Brain microvascular endothelial cell (primary cell): ENCODE measurements at regions not wholly inside any gene's neighbourhood (a gene's known extent, or its start where the extent isn't known, plus 50 kb on each side); places are given as distances from the start of the nearest gene placed in this dataset.

Experiments used
- DNase-seq: peaks from one replicate; pipeline ENCODE4 v3.0.0-alpha.2; 2020
- H3K27ac ChIP-seq: fragments of 250-450 bp; sonication (Bioruptor Pico); 2 replicates; pipeline ENCODE4 v1.5.1; 2020; ENCODE audit warnings: mild to moderate bottlenecking, moderate library complexity
- H3K27me3 ChIP-seq: fragments of 250-450 bp; sonication (Bioruptor Pico); replicated peaks from 2 replicates; pipeline ENCODE4 v1.5.1; 2020; ENCODE audit warnings: mild to moderate bottlenecking
- H3K36me3 ChIP-seq: fragments of 250-450 bp; sonication (Bioruptor Pico); replicated peaks from 2 replicates; pipeline ENCODE4 v1.5.1; 2020; ENCODE audit warnings: mild to moderate bottlenecking
- H3K4me3 ChIP-seq: 2 replicates; pipeline ENCODE4 v1.5.1; 2011; ENCODE audit warnings: low read depth, mild to moderate bottlenecking, control low read depth, low read length, moderate library complexity
- CTCF ChIP-seq: IDR thresholded peaks from 2 replicates; pipeline ENCODE4 v1.5.1; 2011; ENCODE audit warnings: low read depth, mild to moderate bottlenecking, moderate library complexity, low read length, control low read depth, inconsistent platforms; ENCODE audit errors: missing control alignments
- in situ Hi-C: cut with HindIII; loops from 2 replicates; pipeline ENCODE4 v1.10.0; 2017; ENCODE audit warnings: low sequenced_read_pairs, low pct_ligation_motif_present

GRCh38 chr10:130394832-130395231, 258.6 kb downstream of the GLRX3 start:
- H3K27ac ChIP-seq = no peak overlapping the region
- H3K36me3 ChIP-seq = no peaks in the 10 kb centered on the region
- H3K4me3 ChIP-seq = no peak overlapping the region
- no peak for TF ChIP-seq CTCF
- in situ Hi-C loops = no loop called here
- DNase-seq = no peak
- no peaks in the 10 kb centered on the region for H3K27me3 ChIP-seq

- H3K27ac ChIP-seq = no peak overlapping the region
- no peak overlapping the region for H3K4me3 ChIP-seq
- H3K36me3 ChIP-seq = no peaks in the 10 kb centered on the region
- no peak for DNase-seq
- TF ChIP-seq CTCF = no peak
- in situ Hi-C loops = no loop called here
- no peaks in the 10 kb centered on the region for H3K27me3 ChIP-seq
Observed at GRCh38 chr10:130395248-130395936, 259.2 kb downstream of the GLRX3 start.

GRCh38 chr10:130396044-130396443, 259.9 kb downstream of the GLRX3 start:
- in situ Hi-C loops = no loop called here
- no peak for DNase-seq
- Histone ChIP-seq H3K27ac (no peak overlapping the region), H3K4me3 (no peak overlapping the region), H3K36me3 (no peaks in the 10 kb centered on the region), H3K27me3 (no peaks in the 10 kb centered on the region)
- no peak for TF ChIP-seq CTCF

- TF ChIP-seq CTCF = no peak
- H3K27me3 ChIP-seq = no peaks in the 10 kb centered on the region
- H3K4me3 ChIP-seq = no peak overlapping the region
- in situ Hi-C loops = no loop called here
- H3K27ac ChIP-seq = no peak overlapping the region
- H3K36me3 ChIP-seq = no peaks in the 10 kb centered on the region
- DNase-seq = no peak
Observed at GRCh38 chr10:130398090-130398994, 262.2 kb downstream of the GLRX3 start.

GRCh38 chr10:130399425-130399950, 263.3 kb downstream of the GLRX3 start:
- no peaks in the 10 kb centered on the region for H3K27me3 ChIP-seq
- no peak for DNase-seq
- in situ Hi-C loops = no loop called here
- no peaks in the 10 kb centered on the region for H3K36me3 ChIP-seq
- no peak overlapping the region for H3K4me3 ChIP-seq
- H3K27ac ChIP-seq = no peak overlapping the region
- TF ChIP-seq CTCF = no peak
